GM18858 (cell line): ENCODE measurements at regions not wholly inside any gene's neighbourhood (a gene's known extent, or its start where the extent isn't known, plus 50 kb on each side); places are given as distances from the start of the nearest gene placed in this dataset.
"Not testable (repeated sequence)": the region's sequence is repeated elsewhere in the genome, so short reads cannot be mapped to it uniquely, and the experiment has no call there.

ENCODE experiments used
- ATAC-seq: cut with Tn5 transposase; IDR thresholded peaks from one replicate; pipeline ENCODE4 v1.9.1; 2021; ENCODE audit not compliant: unreplicated experiment

GRCh38 chr14:51443195-51444018 lies 203.4 kb downstream of the TMX1 start:
- ATAC-seq, result no peak

GRCh38 chr14:51444353-51445000 lies 204.4 kb downstream of the TMX1 start:
- ATAC-seq, result no peak

GRCh38 chr14:51445001-51445390 lies 204.9 kb downstream of the TMX1 start:
- no peak for ATAC-seq

GRCh38 chr14:51446771-51447170 lies 204.9 kb upstream of the FRMD6 start:
- no peak for ATAC-seq

- no peak for ATAC-seq
Measured at GRCh38 chr14:51447411-51447810, 204.3 kb upstream of the FRMD6 start.

- no peak for ATAC-seq
Measured at GRCh38 chr14:51448831-51449670, 202.7 kb upstream of the FRMD6 start.

- ATAC-seq, result no peak
Measured at GRCh38 chr14:51449681-51450080, 202.0 kb upstream of the FRMD6 start.

GRCh38 chr14:51451561-51451960 lies 200.1 kb upstream of the FRMD6 start:
- no peak for ATAC-seq

GRCh38 chr14:51453869-51454268 lies 197.8 kb upstream of the FRMD6 start:
- no peak for ATAC-seq

- ATAC-seq, result no peak
Measured at GRCh38 chr14:51454351-51454750, 197.4 kb upstream of the FRMD6 start.

GRCh38 chr14:51455041-51455835 lies 196.5 kb upstream of the FRMD6 start:
- no peak for ATAC-seq

GRCh38 chr14:51457843-51458562 lies 193.7 kb upstream of the FRMD6 start:
- no peak for ATAC-seq

- ATAC-seq, result no peak
Measured at GRCh38 chr14:51458563-51458955, 193.2 kb upstream of the FRMD6 start.

- ATAC-seq, result no peak
Measured at GRCh38 chr14:51460011-51460410, 191.7 kb upstream of the FRMD6 start.

GRCh38 chr14:51462182-51462581 lies 189.5 kb upstream of the FRMD6 start:
- no peak for ATAC-seq

- ATAC-seq, result no peak
Measured at GRCh38 chr14:51462706-51463105, 189.0 kb upstream of the FRMD6 start.

GRCh38 chr14:51463461-51463860 lies 188.2 kb upstream of the FRMD6 start:
- no peak for ATAC-seq

- no peak for ATAC-seq
Measured at GRCh38 chr14:51464411-51464810, 187.3 kb upstream of the FRMD6 start.

- no peak for ATAC-seq
Measured at GRCh38 chr14:51465486-51465885, 186.2 kb upstream of the FRMD6 start.

- not testable (repeated sequence) for ATAC-seq
Measured at GRCh38 chr14:51467392-51467791, 184.3 kb upstream of the FRMD6 start.
